NAMALWA (cell line): ENCODE measurements at regions not wholly inside any gene's neighbourhood (a gene's known extent, or its start where the extent isn't known, plus 50 kb on each side); places are given as distances from the start of the nearest gene placed in this dataset.
"Not testable (repeated sequence)": the region's sequence is repeated elsewhere in the genome, so short reads cannot be mapped to it uniquely, and the experiment has no call there.

ENCODE experiments used
- DNase-seq: peaks from one replicate; pipeline ENCODE4 v3.0.0-alpha.2; 2015; ENCODE audit warnings: low spot score

GRCh38 chr17:54494721-54495715 lies 405.6 kb upstream of the TOM1L1 start:
- no peak for DNase-seq

DNA sequence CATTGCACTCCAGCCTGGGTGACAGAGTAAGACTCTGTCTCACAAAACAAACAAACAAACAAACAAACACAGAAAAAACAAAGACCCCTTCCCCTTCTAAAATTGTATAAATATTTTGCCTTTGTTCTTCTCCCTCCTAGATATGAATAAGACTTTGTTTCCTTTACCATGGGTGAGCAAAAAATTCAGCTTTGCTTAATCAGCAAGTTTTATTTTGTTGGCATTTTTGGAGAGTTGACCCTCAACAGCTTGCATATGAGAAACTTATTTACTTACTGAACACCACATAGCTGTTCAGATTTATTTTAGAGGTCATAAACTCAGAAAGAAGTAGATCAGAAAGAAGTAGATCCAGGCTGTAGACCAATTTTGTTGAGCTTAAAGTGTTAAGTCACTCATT lies 395.2 kb upstream of the TOM1L1 start:
- no peak for DNase-seq

DNA sequence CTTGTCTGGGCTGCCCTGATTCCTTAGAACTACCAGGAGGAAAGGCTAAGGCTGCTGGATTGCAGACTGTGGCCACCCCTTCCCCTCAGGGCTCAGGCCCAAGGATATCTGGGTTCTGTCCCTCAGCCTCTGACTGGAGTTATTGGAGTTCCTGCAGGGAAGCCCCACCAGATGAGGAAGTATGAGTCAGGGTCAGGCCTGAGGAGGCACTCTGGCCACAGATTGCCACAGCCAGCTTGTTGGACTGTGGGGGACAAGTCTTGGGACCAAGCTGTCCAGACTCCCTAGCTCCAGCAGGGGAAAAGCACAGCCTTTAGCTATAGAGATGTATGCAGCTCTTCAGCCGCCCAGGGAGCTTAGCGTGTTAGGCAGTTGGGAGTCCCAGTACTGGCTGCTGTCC lies 381.9 kb upstream of the TOM1L1 start:
- no peak for DNase-seq

DNA sequence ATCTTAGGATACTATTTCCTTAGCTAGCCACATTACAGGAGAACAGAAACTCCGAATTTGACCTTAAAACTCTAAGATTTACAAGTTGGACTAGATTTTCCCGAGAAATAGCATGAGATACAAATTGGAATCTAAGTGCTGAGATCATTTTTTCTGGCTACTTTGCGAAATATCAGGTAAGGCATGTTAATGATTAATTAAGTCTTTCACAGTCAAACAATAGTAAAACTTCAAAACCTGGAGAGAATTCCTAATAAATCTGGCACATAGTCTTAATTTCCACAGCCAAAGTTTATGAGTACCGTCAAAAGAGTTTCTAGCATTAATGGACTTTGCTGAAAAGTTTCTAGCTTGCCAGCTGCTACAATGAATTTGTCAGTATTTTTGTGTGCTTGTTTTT lies 379.5 kb upstream of the TOM1L1 start:
- DNase-seq = no peak

GRCh38 chr17:54524501-54524900 lies 376.2 kb upstream of the TOM1L1 start:
- DNase-seq = no peak

- no peak for DNase-seq
Measured at GRCh38 chr17:54527941-54528340, 372.7 kb upstream of the TOM1L1 start.

- no peak for DNase-seq
Measured at GRCh38 chr17:54530398-54530797, 370.3 kb upstream of the TOM1L1 start.

GRCh38 chr17:54536306-54536705 lies 364.3 kb upstream of the TOM1L1 start:
- DNase-seq = no peak

GRCh38 chr17:54537656-54538055 lies 363.0 kb upstream of the TOM1L1 start:
- DNase-seq = no peak

DNA sequence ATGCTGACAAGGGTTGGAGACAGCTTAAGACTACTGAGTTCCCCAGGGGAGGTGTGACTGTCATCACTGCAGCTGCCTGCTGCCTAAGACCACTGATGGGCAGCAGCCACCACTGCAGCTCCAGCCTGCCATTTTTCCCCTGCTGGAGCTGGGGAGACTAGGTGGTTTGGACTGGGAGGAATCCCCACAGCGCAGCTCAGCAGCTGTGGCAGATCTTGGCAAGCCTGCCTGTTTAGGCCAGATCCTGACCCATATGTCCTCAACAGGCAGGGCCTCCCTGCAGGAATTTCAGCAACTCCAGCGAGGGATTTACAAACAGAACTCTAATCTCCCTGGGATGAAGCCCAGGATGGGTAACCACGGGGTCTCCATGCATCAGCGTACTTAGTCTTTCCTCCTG lies 356.4 kb upstream of the TOM1L1 start:
- DNase-seq = no peak

- DNase-seq = no peak
Measured at GRCh38 chr17:54559883-54560282, 340.8 kb upstream of the TOM1L1 start.

GRCh38 chr17:54608634-54609155 lies 292.0 kb upstream of the TOM1L1 start:
- no peak for DNase-seq

DNA sequence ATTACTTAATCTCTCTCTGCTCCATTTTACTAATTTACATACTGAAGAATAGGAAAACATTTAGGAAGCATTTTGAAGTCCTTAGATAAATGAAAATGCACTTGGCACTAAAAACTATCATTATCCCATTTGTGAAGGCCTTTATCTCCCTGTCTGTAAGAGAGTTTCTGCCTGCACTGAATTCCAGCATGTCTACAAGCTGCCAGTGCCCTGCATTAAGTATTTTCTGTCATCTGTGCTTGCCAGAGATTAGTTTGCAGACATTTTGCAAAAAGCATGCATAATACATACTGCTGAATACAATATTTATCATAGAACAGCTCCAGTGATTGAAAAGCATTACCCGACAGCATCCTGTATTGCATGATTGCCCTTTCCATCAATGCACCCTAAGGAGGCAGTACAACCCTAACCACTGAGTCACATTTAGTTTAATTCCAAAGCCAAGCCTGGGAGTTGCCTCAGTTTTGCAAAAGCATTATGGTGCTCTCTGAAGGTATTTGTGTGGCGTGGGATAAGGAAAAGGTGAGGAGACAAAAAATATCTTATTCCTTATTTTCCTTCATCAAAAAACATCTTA lies 280.2 kb upstream of the TOM1L1 start:
- DNase-seq = no peak

GRCh38 chr17:54623746-54624145 lies 276.9 kb upstream of the TOM1L1 start:
- no peak for DNase-seq

- no peak for DNase-seq
Measured at GRCh38 chr17:54626146-54626703, 274.4 kb upstream of the TOM1L1 start.

- DNase-seq = not testable (repeated sequence)
Measured at GRCh38 chr17:54639426-54639825, 261.2 kb upstream of the TOM1L1 start.

GRCh38 chr17:54662978-54663876 lies 237.4 kb upstream of the TOM1L1 start:
- no peak for DNase-seq

- no peak for DNase-seq
Measured at GRCh38 chr17:54666559-54666958, 234.1 kb upstream of the TOM1L1 start.

- no peak for DNase-seq
Measured at GRCh38 chr17:54678158-54678557, 222.5 kb upstream of the TOM1L1 start.

- DNase-seq = no peak
Measured at GRCh38 chr17:54680410-54680809, 220.2 kb upstream of the TOM1L1 start.

DNA sequence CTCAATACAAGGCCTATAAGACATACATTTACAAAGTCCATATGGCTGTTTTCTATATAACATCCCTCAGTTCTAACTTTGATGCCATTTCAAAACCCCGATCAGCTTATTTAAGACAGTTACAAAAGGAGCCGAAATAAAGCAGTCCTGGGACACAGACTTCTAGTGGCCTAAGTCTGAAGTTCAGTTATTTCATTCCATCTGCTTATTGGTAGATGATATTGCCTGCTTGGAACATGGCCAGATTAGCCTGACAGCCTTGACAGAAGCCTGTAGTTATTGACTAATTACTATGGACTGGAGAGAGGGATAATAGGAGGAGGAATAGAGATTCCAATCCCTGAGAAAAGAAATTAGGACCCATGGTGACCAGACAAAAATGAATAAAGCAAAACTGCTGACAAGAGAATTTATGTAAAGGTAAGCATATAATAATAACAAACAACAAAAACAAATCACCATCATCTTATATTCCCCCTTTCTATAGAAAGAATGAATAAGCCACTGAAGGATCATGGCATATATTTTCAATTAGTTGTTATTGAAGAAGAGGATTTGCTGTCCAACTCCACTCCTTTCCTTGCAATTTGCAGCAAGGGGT lies 206.3 kb upstream of the TOM1L1 start:
- no peak for DNase-seq
